HG02884 (cell line): ENCODE measurements at regions not wholly inside any gene's neighbourhood (a gene's known extent, or its start where the extent isn't known, plus 50 kb on each side); places are given as distances from the start of the nearest gene placed in this dataset.
"Not testable (repeated sequence)": the region's sequence is repeated elsewhere in the genome, so short reads cannot be mapped to it uniquely, and the experiment has no call there.

Experiments used
- ATAC-seq: cut with Tn5 transposase; IDR thresholded peaks from one replicate; pipeline ENCODE4 v1.9.1; 2021; ENCODE audit warnings: mild to moderate bottlenecking, moderate library complexity; ENCODE audit not compliant: unreplicated experiment

DNA sequence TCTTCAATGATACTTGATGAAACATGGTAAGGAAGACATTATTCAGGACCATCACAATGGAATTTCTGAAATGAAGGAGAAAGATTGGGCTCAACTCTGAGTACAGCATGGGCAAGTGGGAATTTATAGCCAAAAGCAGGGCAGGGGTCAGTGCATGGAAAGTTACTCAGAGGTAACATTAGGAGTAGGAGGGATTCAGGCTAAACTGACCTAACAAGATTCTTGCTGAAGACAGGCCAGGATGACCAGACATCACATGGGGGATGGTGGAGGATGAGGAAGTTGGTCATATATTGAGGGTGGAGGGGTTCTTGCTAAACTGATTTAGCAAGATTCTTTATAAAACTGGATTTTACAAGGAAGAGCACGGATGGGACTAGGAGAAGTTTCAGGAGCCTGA, 489.8 kb downstream of the ADCYAP1 start:
- no peak for ATAC-seq

DNA sequence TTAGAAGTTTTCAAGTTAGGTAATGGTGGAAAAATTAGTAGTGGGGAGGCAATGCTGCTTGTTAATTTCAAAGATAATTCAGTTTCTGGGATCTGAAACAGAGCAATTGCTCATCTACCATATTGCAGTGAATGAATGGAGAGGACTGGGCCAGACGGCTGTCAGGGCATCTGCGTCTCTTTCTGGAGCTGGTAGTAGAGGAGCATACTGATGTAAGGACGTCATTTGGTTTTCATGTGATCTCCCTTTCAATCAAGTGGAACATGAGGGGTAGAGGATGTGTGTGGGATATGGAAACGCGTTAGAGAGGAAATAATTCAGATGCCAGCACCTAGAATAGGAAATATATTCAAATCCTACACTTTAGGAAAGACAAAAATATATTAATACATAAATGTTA, 490.3 kb downstream of the ADCYAP1 start:
- ATAC-seq = no peak

DNA sequence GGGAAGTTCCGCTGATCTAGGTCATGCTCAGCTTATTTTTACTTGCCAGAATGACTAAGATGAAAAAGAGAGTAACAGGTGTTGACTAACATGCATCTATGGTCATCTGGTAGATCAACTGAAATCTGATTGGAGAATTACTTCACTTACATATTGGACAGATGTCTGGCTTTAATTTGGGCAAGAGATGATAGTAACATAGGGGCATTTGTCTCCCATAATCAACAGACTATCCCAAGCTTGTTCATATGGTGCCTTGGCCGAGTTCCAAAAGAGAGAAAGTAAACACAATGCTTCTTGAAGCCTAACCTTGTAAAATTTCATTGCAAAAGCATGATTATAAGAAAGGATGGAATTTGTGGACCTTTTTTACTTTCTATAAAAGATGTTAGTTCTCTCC, 503.7 kb downstream of the ADCYAP1 start:
- ATAC-seq = no peak

DNA sequence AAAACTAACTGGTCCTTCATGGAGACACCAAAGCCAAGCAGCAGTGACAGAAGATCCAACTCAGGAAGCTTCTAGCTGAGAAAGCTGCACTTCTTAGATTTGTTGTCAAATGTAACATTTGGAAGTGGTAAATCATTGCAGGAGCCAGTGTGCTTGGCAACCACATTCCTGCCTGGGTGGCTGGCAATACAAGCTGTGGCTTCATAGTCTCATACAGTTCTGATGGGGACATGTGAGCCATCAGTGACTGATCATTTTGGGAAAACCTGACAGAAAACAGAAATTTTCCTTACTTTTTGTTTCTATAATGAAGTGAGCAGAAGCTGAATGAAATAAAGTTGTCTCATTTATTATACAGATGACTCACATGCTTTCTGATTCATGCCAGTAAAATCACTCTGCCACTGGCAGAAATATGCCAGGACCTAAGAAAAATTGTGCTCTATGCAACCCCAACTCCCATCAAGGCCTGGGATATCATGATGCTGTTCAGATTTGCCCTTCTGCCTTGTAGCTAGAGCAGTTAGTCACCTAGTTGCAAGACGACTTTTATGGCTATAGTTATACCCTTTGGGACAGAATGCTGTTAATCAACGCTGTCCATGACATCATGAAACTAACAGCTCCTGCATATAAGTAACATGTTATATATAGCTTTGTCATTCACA, 508.1 kb downstream of the ADCYAP1 start:
- ATAC-seq = no peak

DNA sequence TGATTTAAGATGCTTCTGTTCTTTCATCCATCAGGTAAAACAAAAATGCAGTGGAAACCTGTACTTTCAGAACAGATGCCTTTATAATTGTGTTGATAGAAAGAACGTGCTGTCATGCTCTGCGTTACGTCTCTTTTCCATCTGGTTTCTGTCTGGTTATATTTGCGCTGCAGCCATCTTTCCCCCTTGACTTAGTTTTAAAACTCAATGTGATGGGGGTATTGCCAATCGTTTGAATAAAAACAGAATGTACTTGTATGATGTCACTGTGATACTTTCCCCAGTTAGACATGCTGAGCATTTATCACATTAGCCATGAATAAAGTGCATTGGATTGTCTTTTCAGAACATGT, 508.6 kb downstream of the ADCYAP1 start:
- no peak for ATAC-seq

DNA sequence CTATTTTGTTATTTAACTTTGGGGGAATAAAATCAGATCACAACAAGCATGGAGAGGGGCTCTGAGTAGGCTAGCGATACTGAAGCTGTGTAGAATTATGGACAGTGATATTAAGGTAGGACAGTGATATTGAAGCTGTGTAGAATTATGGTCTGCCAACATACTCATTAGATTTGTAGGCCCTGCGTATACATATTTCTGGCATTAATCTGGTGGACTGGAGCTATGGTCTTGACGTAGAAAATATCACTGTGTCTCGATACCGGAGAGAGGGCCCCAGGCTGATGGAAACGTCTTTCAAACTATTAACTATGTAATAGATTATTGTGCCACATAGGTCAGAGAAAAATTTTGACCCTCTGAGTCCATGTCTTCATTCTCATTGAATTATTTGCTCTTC, 511.4 kb downstream of the ADCYAP1 start:
- ATAC-seq = no peak

DNA sequence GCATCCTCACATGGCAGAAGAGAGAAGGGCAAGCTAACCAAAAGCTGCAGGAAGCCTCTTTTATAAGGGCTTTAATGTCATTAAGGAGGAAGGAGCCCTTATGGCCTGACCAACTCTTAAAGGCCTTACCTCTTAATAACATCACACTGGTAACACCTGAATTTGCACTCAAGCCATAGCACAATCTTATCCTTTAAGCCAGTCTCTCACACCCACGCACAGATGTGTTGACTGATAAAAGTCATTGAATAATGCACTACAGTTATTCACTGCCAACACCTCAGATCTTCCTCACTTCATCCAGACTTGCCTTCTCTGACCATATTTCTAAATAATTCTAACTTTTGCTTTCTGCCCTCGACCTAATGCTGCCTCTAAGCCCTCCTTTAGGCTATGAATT, 516.8 kb downstream of the ADCYAP1 start:
- ATAC-seq = no peak

DNA sequence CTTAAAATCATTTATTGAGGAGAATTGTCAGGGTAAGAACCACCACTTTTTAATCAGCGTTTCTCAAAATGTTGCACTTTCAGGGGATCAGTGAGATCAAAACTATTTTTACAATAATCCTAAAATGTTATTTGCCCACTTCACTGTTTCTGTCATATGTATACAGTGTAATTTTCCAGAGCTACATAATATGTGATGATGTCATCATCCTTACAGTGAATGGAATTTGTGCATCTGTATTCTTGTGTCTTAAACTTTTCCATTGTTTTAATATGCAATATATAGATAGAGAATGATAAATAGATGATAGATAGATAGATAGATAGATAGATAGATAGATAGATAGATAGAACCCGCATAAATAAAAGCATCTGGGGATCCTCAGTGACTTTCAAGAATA, 518.0 kb downstream of the ADCYAP1 start:
- no peak for ATAC-seq

DNA sequence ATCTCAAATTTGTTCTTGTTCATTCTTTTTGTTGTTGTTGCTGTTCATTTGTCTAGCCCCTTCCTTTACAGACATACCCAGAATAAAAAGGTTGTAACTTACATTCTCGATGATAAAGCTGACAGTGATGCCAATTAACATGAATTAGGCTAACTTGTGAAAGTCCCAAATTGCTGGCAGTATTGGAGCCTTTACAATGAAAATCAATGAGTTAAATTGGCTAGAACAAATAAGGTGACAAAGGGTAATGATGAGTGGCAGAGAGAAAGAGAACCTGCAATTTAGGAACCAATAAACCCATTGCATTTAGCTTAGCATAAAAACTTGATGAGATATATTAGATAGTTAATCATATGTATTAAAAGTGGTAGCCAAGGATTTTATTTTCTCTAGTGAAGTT, 521.0 kb downstream of the ADCYAP1 start:
- no peak for ATAC-seq

DNA sequence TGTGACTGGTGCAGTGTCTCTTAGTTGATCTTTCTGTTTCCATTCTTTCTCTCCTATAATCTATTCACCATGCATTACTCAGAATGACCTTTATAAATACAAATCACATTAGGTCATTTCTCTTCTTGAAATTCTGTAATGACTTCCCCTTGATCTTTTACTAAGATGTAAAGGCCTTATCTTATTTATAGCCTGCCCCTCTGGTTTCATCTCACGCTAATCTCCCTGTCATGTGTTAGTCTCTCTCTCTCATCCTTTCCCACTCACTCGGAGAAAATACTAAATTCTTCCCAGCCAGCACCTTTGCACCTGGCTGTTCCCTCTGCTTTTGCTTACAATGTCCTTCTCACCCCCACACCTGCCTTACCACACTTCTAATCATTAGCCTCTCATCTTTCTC, 530.8 kb downstream of the ADCYAP1 start:
- ATAC-seq = no peak

DNA sequence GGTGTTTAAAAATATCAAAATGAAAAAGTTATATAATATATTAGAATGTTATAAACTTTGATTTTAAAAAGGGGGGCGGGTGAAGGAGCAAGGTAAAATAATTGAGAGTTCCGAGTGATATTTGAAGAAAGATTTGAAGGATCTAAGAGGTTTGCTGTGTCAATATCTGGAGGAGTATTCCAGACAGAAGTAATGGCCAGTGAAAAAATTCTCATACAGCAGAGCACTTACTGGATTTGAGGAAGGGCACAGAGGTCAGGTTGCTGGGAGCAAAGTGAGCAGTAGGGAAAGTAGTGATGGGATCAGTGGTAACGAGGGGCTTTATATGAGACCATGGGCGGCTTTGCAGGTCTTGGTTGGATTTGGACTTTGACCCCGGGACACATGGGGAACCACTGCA, 531.5 kb downstream of the ADCYAP1 start:
- ATAC-seq = no peak

DNA sequence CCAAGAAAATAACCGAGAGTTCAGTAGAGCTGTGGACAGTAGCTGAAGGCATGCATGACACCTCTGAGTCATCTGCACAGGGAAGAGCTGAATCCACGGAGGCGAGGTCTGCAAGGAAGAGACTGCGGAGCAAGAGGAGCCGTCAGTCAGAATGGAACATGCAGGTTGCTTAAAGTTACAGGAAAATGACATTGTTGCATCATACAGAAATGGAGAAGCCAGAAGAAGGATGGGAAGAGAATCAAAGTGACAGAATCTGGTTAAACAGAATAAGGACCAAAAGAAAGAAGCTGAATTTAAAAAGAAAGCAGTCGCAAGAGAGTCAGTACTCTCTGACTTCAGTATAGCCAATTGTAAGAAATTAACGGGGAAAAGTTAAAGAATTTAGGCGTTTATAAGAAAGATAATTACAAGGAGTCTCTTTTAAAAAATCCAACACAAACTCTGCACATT, 533.8 kb downstream of the ADCYAP1 start:
- no peak for ATAC-seq

DNA sequence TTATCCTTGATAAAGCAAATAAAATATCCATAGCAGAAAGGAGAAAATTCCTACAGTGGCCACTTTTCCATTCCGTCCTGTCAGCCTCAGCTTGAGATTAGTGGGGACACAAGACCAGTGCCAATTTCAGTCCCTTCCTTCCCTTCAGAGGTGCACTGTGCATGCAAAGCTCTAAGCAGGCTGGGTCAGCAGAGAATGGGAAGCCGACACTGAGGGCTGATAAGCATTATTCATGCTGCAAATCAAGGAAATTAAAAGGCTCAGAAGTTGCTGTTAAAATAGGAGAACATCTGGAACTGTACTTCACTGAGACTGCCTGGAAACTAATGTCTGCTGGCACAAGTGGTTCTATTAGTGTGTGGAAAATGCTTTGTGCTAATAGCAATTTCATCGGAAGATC, 534.3 kb downstream of the ADCYAP1 start:
- ATAC-seq = no peak

DNA sequence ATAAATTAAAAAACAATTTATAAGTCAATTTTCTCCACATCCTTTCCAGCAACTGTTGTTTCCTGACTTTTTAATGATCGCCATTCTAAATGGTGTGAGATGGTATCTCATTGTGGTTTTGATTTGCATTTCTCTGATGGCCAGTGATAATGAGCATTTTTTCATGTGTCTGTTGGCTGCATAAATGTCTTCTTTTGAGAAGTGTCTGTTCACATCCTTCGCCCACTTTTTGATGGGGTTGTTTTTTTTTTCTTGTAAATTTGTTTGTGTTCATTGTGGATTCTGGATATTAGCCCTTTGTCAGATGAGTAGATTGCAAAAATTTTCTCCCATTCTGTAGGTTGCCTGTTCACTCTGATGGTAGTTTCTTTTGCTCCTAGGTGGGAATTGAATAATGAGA, 539.4 kb downstream of the ADCYAP1 start:
- ATAC-seq = not testable (repeated sequence)

DNA sequence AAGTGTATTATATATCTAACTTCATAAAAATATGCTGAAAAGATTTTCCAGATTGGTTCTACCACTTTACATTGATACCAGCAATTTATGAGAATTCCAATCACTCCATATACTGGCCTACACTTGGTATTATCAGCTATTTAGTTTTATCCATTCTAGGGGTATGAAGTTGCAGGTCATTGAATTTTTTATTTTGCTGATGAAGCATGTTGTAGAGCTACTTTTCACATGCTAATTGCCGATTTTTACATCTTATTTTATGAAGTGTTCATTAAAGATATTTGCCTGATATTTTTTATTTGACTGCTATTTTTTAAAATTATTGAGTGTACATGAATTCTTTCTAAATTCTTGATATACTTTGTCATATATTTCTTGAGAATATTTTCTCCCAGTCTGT, 542.1 kb downstream of the ADCYAP1 start:
- no peak for ATAC-seq

DNA sequence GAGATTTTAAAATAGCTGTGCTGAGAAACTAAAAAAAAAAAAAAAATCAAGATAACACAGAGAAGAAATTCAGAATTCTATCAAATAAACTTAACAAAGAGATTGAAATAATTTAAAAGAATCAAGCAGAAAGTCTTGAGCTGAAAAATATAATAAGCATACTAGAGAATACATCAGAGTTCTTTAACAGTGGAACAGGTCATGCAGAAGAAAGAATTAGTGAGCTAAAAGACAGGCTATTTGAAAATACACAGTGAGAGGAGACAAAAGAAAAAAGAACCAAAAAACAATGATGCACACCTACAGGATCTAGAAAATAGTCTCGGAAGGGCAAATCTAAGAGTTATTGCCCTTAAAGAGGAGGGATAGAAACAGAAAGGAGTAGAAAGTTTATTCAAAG, 548.1 kb downstream of the ADCYAP1 start:
- no peak for ATAC-seq

DNA sequence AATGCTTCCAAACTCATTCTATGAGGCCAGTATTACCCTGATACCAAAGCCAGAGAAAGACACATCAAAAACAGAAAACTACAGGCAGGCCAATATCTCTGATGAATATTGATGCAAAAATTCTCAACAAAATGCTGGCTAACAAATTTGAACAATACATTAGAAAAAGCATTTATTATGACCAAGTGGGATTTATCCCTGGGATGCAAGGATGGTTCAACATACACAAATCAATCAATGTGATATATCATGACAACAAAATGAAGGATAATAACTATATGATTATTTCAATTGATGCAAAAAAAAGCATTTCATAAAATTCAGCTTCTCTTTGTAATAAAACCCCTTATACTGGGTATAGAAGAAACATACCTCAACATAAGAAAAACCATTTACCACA, 550.9 kb downstream of the ADCYAP1 start:
- ATAC-seq = no peak

DNA sequence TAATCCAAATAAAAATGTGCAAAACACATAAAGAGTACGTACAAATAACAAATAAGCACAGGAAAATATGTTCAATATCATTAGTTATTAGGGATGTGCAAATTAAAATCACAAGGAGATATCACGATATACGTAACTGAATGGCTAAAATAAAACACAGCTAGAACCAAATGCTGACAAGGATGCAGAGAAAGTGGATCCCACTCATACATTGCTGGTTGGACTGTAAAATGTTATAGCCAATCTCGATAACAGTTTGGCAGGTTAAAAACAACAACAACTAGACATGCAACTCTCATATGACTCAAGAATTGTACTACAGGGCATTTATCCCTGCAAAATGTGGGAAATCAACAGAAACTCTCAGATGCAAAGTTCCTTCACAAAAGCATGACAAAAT, 553.9 kb downstream of the ADCYAP1 start:
- ATAC-seq = no peak

DNA sequence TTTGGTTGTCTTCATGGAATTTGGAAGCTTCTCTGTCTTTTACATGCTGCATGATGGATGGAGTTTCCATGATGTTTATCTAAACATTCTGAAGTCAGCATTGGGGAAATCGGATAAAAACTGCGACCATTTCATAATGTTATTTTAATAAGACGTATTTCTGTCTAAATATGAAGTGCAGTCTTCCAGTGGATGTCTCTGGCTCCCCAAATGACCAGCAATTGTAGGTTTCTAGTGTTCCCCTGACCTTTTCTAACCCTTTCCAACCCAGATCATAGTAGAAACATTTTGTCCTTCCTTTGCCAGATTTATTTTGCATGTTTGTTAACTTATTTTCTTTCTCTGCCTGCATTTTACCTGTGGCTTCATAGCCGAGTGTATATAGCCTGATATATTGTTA, 559.3 kb downstream of the ADCYAP1 start:
- no peak for ATAC-seq

DNA sequence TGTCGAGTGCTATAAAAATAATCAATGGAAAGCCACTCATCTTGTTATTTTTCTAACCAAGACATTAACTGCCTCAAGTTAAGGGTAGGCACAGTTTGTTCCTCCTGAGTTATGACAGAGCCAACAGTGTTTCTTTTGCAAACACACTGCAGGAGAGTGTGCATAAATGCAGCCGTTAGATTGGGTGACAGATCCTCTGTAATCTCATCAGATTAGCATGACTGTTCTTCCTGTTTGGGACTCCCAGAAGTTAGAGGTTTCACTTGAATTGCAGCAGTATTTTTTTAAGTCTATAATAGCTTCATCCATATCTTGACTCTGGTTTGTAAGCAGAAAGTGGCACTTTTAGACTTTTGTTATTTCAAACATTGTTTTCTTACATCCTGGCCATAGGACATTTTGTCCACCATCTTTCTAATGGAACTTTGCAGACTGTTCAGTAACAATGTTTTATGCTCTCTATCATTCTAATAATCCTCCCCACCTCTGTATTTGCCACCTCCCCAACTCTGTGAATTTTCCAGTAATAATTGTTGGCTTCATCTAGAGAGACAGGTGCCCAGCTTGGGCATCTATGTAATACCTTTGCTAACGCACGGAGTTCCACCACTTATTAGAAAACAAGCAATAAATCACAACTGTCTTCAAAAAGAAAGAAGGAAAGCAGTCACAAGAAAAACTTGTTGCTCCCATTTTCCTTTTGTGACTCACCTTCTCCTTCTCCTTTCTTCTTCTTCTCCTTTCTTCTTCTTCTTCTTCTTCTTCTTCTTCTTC, 560.0 kb downstream of the ADCYAP1 start:
- no peak for ATAC-seq

DNA sequence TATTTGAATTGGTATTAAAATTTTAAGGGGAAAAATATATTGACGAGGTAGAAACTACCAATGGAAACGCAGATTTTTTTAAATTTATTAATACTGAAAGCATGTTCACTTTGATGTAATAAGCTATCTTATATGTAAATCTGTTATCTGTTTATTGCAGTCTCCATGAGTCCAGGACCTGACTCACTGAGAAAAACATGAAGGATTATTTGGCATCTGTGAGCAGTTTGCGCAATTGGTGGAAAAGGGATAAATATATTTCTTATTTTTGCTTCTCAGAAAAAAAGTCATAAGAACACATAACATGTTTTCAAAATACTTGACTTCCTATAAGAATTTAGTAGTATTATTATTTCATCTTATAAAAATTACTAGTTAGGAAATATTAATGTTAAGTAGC, 561.4 kb downstream of the ADCYAP1 start:
- ATAC-seq = no peak

DNA sequence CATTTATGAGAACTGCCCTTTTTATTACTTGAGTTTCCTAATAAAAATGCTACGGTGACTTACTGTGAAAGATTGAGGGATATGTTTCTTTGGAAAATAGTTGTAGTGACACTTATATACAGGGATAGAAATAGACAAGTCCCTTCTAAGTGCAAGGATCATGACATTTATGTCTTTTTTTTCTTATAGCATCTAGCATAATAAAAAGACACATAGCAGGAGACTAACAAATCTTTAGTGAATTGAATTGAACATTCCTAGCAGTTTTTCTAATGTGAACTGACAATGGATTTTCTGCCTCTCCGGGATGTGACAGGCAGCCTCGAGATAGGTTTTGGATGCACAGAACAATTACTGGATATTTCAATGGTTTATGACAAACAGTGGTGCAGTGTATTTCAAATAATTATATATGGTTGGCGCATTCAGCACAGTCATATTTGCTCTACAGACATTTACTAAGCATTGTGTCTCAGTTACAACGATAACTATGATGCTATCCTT, 562.8 kb downstream of the ADCYAP1 start:
- no peak for ATAC-seq

DNA sequence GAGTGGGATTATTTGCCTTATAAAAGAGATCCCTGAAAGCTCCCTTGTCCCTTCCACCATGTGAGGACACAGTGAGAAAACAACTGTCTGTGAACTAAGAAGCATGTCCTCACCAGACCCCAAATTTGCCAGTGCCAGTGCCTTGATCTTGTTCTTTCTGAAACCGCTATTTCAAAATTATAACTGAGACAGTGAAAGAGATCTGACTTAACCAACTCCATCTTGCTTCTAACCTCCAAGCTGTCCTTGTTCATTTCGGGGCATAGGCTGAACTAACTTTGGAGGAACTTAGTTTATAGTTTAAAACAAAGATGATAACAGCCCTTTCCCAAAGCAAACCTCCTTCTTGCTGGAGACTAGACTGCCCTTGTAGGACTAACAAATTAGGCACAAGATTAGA, 563.9 kb downstream of the ADCYAP1 start:
- no peak for ATAC-seq
